ENCODE measurements at regions not wholly inside any gene's neighbourhood (a gene's known extent, or its start where the extent isn't known, plus 50 kb on each side); places are given as distances from the start of the nearest gene placed in this dataset.

- Histone ChIP-seq H3K9ac (ENCODE audit: low read depth, low read length) (no peak overlapping the region), H3K4me1 (ENCODE audit: control insufficient read depth, insufficient read depth, low read length) (no peaks in the 10 kb centered on the region), H3K4me3 (ENCODE audit: low read depth, low read length) (no peak overlapping the region), H3K9me3 (ENCODE audit: control insufficient read depth, insufficient read depth, low read length) (no peaks in the 10 kb centered on the region), H3K36me3 (ENCODE audit: control insufficient read depth, insufficient read depth, low read length) (no peaks in the 10 kb centered on the region), H3K27me3 (ENCODE audit: control insufficient read depth, insufficient read depth, low read length) (no peaks in the 10 kb centered on the region)
Observed at GRCh38 chr2:76281156-76281841, 570.6 kb upstream of the GCFC2 start.

- Histone ChIP-seq H3K9ac (ENCODE audit: low read depth, low read length) (no peak overlapping the region), H3K4me1 (ENCODE audit: control insufficient read depth, insufficient read depth, low read length) (no peaks in the 10 kb centered on the region), H3K27me3 (ENCODE audit: control insufficient read depth, insufficient read depth, low read length) (no peaks in the 10 kb centered on the region), H3K4me3 (ENCODE audit: low read depth, low read length) (no peak overlapping the region), H3K9me3 (ENCODE audit: control insufficient read depth, insufficient read depth, low read length) (no peaks in the 10 kb centered on the region), H3K36me3 (ENCODE audit: control insufficient read depth, insufficient read depth, low read length) (no peaks in the 10 kb centered on the region)
Observed at GRCh38 chr2:76280686-76281085, 570.0 kb upstream of the GCFC2 start.

GRCh38 chr2:76279142-76279541 is 568.4 kb upstream of the GCFC2 start:
- no peaks in the 10 kb centered on the region for H3K27me3 ChIP-seq (ENCODE audit: control insufficient read depth, insufficient read depth, low read length)
- no peak overlapping the region for H3K4me3 ChIP-seq (ENCODE audit: low read depth, low read length)

GRCh38 chr2:76275788-76276187 is 565.1 kb upstream of the GCFC2 start:
- no peaks in the 10 kb centered on the region for H3K9me3 ChIP-seq (ENCODE audit: control insufficient read depth, insufficient read depth, low read length)
- no peak overlapping the region for H3K4me3 ChIP-seq (ENCODE audit: low read depth, low read length)
- no peak overlapping the region for H3K9ac ChIP-seq (ENCODE audit: low read depth, low read length)
- H3K4me1 ChIP-seq (ENCODE audit: control insufficient read depth, insufficient read depth, low read length) = no peaks in the 10 kb centered on the region
- H3K36me3 ChIP-seq (ENCODE audit: control insufficient read depth, insufficient read depth, low read length) = no peaks in the 10 kb centered on the region
- H3K27me3 ChIP-seq (ENCODE audit: control insufficient read depth, insufficient read depth, low read length) = no peaks in the 10 kb centered on the region

More at GRCh38 chr2:76279142-76279541, 568.4 kb upstream of the GCFC2 start:
- Histone ChIP-seq H3K9ac (ENCODE audit: low read depth, low read length) (no peak overlapping the region), H3K4me1 (ENCODE audit: control insufficient read depth, insufficient read depth, low read length) (no peaks in the 10 kb centered on the region), H3K9me3 (ENCODE audit: control insufficient read depth, insufficient read depth, low read length) (no peaks in the 10 kb centered on the region), H3K36me3 (ENCODE audit: control insufficient read depth, insufficient read depth, low read length) (no peaks in the 10 kb centered on the region)

GRCh38 chr2:76274676-76275075 is 564.0 kb upstream of the GCFC2 start:
- Histone ChIP-seq H3K9me3 (ENCODE audit: control insufficient read depth, insufficient read depth, low read length) (no peaks in the 10 kb centered on the region), H3K36me3 (ENCODE audit: control insufficient read depth, insufficient read depth, low read length) (no peaks in the 10 kb centered on the region), H3K9ac (ENCODE audit: low read depth, low read length) (no peak overlapping the region), H3K4me1 (ENCODE audit: control insufficient read depth, insufficient read depth, low read length) (no peaks in the 10 kb centered on the region), H3K27me3 (ENCODE audit: control insufficient read depth, insufficient read depth, low read length) (no peaks in the 10 kb centered on the region), H3K4me3 (ENCODE audit: low read depth, low read length) (no peak overlapping the region)

GRCh38 chr2:76274160-76274559 is 563.4 kb upstream of the GCFC2 start:
- Histone ChIP-seq H3K9ac (ENCODE audit: low read depth, low read length) (no peak overlapping the region), H3K36me3 (ENCODE audit: control insufficient read depth, insufficient read depth, low read length) (no peaks in the 10 kb centered on the region), H3K9me3 (ENCODE audit: control insufficient read depth, insufficient read depth, low read length) (no peaks in the 10 kb centered on the region), H3K4me3 (ENCODE audit: low read depth, low read length) (no peak overlapping the region), H3K27me3 (ENCODE audit: control insufficient read depth, insufficient read depth, low read length) (no peaks in the 10 kb centered on the region), H3K4me1 (ENCODE audit: control insufficient read depth, insufficient read depth, low read length) (no peaks in the 10 kb centered on the region)

GRCh38 chr2:76270096-76270710 is 559.5 kb upstream of the GCFC2 start:
- Histone ChIP-seq H3K36me3 (ENCODE audit: control insufficient read depth, insufficient read depth, low read length) (no peaks in the 10 kb centered on the region), H3K4me3 (ENCODE audit: low read depth, low read length) (no peak overlapping the region), H3K9me3 (ENCODE audit: control insufficient read depth, insufficient read depth, low read length) (no peaks in the 10 kb centered on the region), H3K4me1 (ENCODE audit: control insufficient read depth, insufficient read depth, low read length) (peaks cover 6% of the 10 kb centered on the region), H3K9ac (ENCODE audit: low read depth, low read length) (no peak overlapping the region), H3K27me3 (ENCODE audit: control insufficient read depth, insufficient read depth, low read length) (no peaks in the 10 kb centered on the region)

GRCh38 chr2:76268902-76269620 is 558.3 kb upstream of the GCFC2 start:
- Histone ChIP-seq H3K4me1 (ENCODE audit: control insufficient read depth, insufficient read depth, low read length) (peaks cover 6% of the 10 kb centered on the region), H3K9ac (ENCODE audit: low read depth, low read length) (no peak overlapping the region), H3K9me3 (ENCODE audit: control insufficient read depth, insufficient read depth, low read length) (no peaks in the 10 kb centered on the region), H3K4me3 (ENCODE audit: low read depth, low read length) (no peak overlapping the region), H3K36me3 (ENCODE audit: control insufficient read depth, insufficient read depth, low read length) (no peaks in the 10 kb centered on the region), H3K27me3 (ENCODE audit: control insufficient read depth, insufficient read depth, low read length) (no peaks in the 10 kb centered on the region)

GRCh38 chr2:76268484-76268883 is 557.8 kb upstream of the GCFC2 start:
- H3K4me1 ChIP-seq (ENCODE audit: control insufficient read depth, insufficient read depth, low read length) = peaks cover 6% of the 10 kb centered on the region
- no peak overlapping the region for H3K4me3 ChIP-seq (ENCODE audit: low read depth, low read length)
- H3K27me3 ChIP-seq (ENCODE audit: control insufficient read depth, insufficient read depth, low read length) = no peaks in the 10 kb centered on the region
- H3K9ac ChIP-seq (ENCODE audit: low read depth, low read length) = no peak overlapping the region
- H3K36me3 ChIP-seq (ENCODE audit: control insufficient read depth, insufficient read depth, low read length) = no peaks in the 10 kb centered on the region
- no peaks in the 10 kb centered on the region for H3K9me3 ChIP-seq (ENCODE audit: control insufficient read depth, insufficient read depth, low read length)

GRCh38 chr2:76257802-76258201 is 547.1 kb upstream of the GCFC2 start:
- H3K27me3 ChIP-seq (ENCODE audit: control insufficient read depth, insufficient read depth, low read length) = no peaks in the 10 kb centered on the region
- no peak overlapping the region for H3K9ac ChIP-seq (ENCODE audit: low read depth, low read length)
- no peaks in the 10 kb centered on the region for H3K9me3 ChIP-seq (ENCODE audit: control insufficient read depth, insufficient read depth, low read length)
- H3K4me1 ChIP-seq (ENCODE audit: control insufficient read depth, insufficient read depth, low read length) = no peaks in the 10 kb centered on the region
- H3K36me3 ChIP-seq (ENCODE audit: control insufficient read depth, insufficient read depth, low read length) = no peaks in the 10 kb centered on the region
- no peak overlapping the region for H3K4me3 ChIP-seq (ENCODE audit: low read depth, low read length)

- no peaks in the 10 kb centered on the region for H3K4me1 ChIP-seq (ENCODE audit: control insufficient read depth, insufficient read depth, low read length)
- H3K9ac ChIP-seq (ENCODE audit: low read depth, low read length) = no peak overlapping the region
- H3K9me3 ChIP-seq (ENCODE audit: control insufficient read depth, insufficient read depth, low read length) = no peaks in the 10 kb centered on the region
- no peak overlapping the region for H3K4me3 ChIP-seq (ENCODE audit: low read depth, low read length)
- H3K36me3 ChIP-seq (ENCODE audit: control insufficient read depth, insufficient read depth, low read length) = no peaks in the 10 kb centered on the region
- H3K27me3 ChIP-seq (ENCODE audit: control insufficient read depth, insufficient read depth, low read length) = no peaks in the 10 kb centered on the region
Observed at GRCh38 chr2:76256458-76257088, 545.9 kb upstream of the GCFC2 start.

Data from iPS-15b (cell line).